Ovary (tissue), 7 donors: ENCODE measurements at regions not wholly inside any gene's neighbourhood (a gene's known extent, or its start where the extent isn't known, plus 50 kb on each side); places are given as distances from the start of the nearest gene placed in this dataset.

Experiments
- DNase-seq, 5 donors: peaks; one replicate each; pipeline ENCODE4 v3.0.0-alpha.2; 2019 to 2020
- H3K27ac ChIP-seq, 2 donors: fragments of 200-600 bp; one replicate each; pipeline versions ENCODE4 v1.5.1 to v1.8.0; 2019 to 2022
- H3K27me3 ChIP-seq: fragments of 200-600 bp; one replicate; pipeline ENCODE4 v1.8.0; 2022
- H3K36me3 ChIP-seq: fragments of 200-600 bp; sonication (generic); one replicate; pipeline ENCODE4 v1.5.1; 2019
- H3K4me1 ChIP-seq: one replicate; pipeline ENCODE4 v1.8.1; 2013; ENCODE audit warnings: mild to moderate bottlenecking, moderate library complexity; ENCODE audit not compliant: insufficient read depth
- H3K4me3 ChIP-seq: fragments of 200-600 bp; sonication (generic); one replicate; pipeline ENCODE4 v1.5.1; 2017
- H3K9me3 ChIP-seq, 2 donors: fragments of 200-600 bp in 1 of 2; sonication (generic) in 1 of 2; one replicate each; pipeline versions ENCODE4 v1.5.1 to v1.8.1; 2013 to 2019; ENCODE audit warnings: mild to moderate bottlenecking in 1 of 2, moderate library complexity in 1 of 2
- CTCF ChIP-seq, 3 donors: fragments of 450-650 bp in 2 of 3; fragments of 200-600 bp in 1 of 3; IDR thresholded peaks; one replicate each; pipeline versions ENCODE4 v1.5.1 to v1.8.0; 2016 to 2022; ENCODE audit warnings: antibody characterized with exemption in 3 of 3, mild to moderate bottlenecking in 1 of 3
- EP300 ChIP-seq: sonication (generic); formaldehyde crosslinking; IDR thresholded peaks from one replicate; pipeline ENCODE4 v1.6.1; 2017; ENCODE audit warnings: antibody characterized with exemption
- POLR2A ChIP-seq: fragments of 450-650 bp; IDR thresholded peaks from one replicate; pipeline ENCODE4 v1.6.1; 2017; ENCODE audit warnings: antibody characterized with exemption, mild to moderate bottlenecking, moderate library complexity
- WGBS, 3 donors: extraction: QIAGEN DNeasy Blood & Tissue Kit in 1 of 3; methylation state at CpG; one replicate each; pipeline versions ENCODE4 v1.1.5 to v1.1.7; 2013 to 2017; 5-methylcytosine and 5-hydroxymethylcytosine counted together
- intact Hi-C, 4 donors: fragments of 100-400 bp; cut with DNase I; formaldehyde crosslinking; loops; one replicate each; pipeline versions ENCODE4 v1.11.0 to v1.15.1; 2022 to 2023
- donor health status: DM: no; HTN: no; CAD: no; lungs with moderate emphysema.
- donor health status: DM: no; HTN: no; CAD: no.
- donor health status: Bipolar disorder and iron deficiency.
- donor health status: DM: no; HTN: no; CAD: no.
- donor health status: DM: yes; HTN: yes; CAD: no.

- no peak overlapping the region for H3K27ac ChIP-seq
- intact Hi-C loops = no loop called here
- no peak overlapping the region for H3K4me3 ChIP-seq
- no peaks in the 10 kb centered on the region for H3K36me3 ChIP-seq
- H3K4me1 ChIP-seq = no peaks in the 10 kb centered on the region
- H3K27me3 ChIP-seq = no peaks in the 10 kb centered on the region
- 66 to 67% (median 66%) methylated on average over 10 of the region's 10 CpGs for WGBS, 3 donors
- H3K9me3 ChIP-seq = peaks cover 0 to 2% of the 10 kb centered on the region in 2 donors
- DNase-seq = no peak
- TF ChIP-seq CTCF (IDR thresholded peaks at IDR 0.05) = no peak
- TF ChIP-seq EP300 = no peak
- TF ChIP-seq POLR2A = no peak
Observed at GRCh38 chr20:48448666-48449600, 378.9 kb downstream of the PREX1 start.

GRCh38 chr20:48447456-48447855 is 380.3 kb downstream of the PREX1 start:
- Histone ChIP-seq H3K4me3 (no peak overlapping the region), H3K4me1 (no peaks in the 10 kb centered on the region), H3K27me3 (no peaks in the 10 kb centered on the region), H3K36me3 (no peaks in the 10 kb centered on the region), H3K9me3 (peaks cover 0 to 2% of the 10 kb centered on the region in 2 donors), H3K27ac (no peak overlapping the region)
- TF ChIP-seq CTCF (IDR thresholded peaks at IDR 0.05) (no peak), POLR2A (no peak), EP300 (no peak)
- no peak for DNase-seq
- intact Hi-C loops = no loop called here
- 74 to 86% (median 80%) methylated on average over 4 of the region's 4 CpGs for WGBS, 3 donors

GRCh38 chr20:48445827-48446226 is 382.0 kb downstream of the PREX1 start:
- 87 to 90% (median 88%) methylated on average over 6 of the region's 6 CpGs for WGBS, 3 donors
- no peak for DNase-seq
- intact Hi-C loops = no loop called here
- TF ChIP-seq CTCF (IDR thresholded peaks at IDR 0.05) = no peak
- no peak for TF ChIP-seq POLR2A
- TF ChIP-seq EP300 = no peak
- Histone ChIP-seq H3K27me3 (no peaks in the 10 kb centered on the region), H3K9me3 (peaks cover 0 to 2% of the 10 kb centered on the region in 2 donors), H3K4me1 (no peaks in the 10 kb centered on the region), H3K27ac (no peak overlapping the region), H3K4me3 (no peak overlapping the region), H3K36me3 (no peaks in the 10 kb centered on the region)

- Histone ChIP-seq H3K27me3 (no peaks in the 10 kb centered on the region), H3K36me3 (no peaks in the 10 kb centered on the region), H3K4me1 (no peaks in the 10 kb centered on the region), H3K27ac (no peak overlapping the region), H3K9me3 (peaks cover 0 to 2% of the 10 kb centered on the region in 2 donors), H3K4me3 (no peak overlapping the region)
- DNase-seq = no peak
- intact Hi-C loops = no loop called here
- TF ChIP-seq CTCF (IDR thresholded peaks at IDR 0.05) (no peak), POLR2A (no peak), EP300 (no peak)
Observed at GRCh38 chr20:48444249-48444648, 383.6 kb downstream of the PREX1 start.
